CD4-positive, alpha-beta T cell treated with Interleukin-4 for 1 hour (primary cell): ENCODE measurements at regions not wholly inside any gene's neighbourhood (a gene's known extent, or its start where the extent isn't known, plus 50 kb on each side); places are given as distances from the start of the nearest gene placed in this dataset.
"Not testable (repeated sequence)": the region's sequence is repeated elsewhere in the genome, so short reads cannot be mapped to it uniquely, and the experiment has no call there.

Source experiments
- DNase-seq, 2 donors: peaks; one replicate each; pipeline ENCODE4 v3.0.0-alpha.2; 2020 to 2022

DNA sequence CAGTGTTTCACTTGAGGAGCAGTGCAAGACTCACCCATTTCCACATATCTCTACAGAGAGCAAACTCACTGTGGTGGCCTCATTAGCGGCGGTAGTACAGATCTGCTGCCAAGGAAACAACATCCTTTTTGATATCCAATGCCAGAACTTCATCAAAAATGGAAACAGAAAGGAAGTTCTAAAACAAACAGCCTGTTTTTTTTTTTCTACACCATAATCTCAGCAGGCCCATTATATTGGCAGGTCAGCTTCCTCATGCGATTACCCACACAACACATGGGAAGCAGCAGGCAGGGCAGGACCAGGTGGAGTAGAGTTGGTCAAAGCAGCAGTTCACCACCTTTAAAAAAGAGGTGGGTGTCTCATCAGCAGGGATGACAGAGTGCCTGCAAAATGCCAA lies 678.9 kb upstream of the CELF4 start:
- DNase-seq, result no peak

DNA sequence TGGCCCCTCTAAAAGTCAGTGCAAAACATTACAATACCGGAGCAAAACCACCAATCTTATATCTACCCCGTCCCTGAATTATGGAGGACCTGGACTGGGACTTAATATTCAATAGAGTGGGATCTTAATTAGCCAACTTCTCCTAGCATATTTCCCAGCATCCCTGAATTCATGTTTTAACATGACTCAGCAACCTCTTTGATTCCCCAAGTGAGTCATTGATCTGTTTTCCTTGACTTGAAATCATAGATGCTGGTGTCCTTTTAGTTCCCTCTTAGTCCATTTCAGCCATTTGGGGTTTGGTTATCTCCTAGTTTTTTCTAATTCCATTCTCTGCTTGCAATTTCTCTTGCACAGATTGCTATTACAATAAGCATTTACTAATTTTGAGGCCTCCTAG lies 677.7 kb upstream of the CELF4 start:
- no peak for DNase-seq

DNA sequence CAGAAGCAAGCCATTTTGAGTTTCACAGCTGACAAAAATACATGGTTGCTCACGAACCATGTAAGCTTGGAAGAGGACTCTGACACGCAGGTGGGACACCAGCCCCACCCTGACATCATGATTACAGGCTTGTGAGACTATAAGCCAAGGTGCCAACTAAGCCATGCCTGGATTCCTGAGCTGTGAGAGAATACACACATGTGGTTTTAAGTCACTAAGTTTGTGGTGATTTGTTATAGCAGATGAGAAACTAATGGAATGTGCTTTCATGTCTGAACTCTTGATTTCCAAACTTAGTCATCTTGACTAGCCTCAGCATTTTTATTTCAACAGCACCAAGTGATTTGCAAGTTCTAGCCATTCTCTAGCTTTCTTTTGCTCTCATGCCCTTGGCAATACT lies 676.1 kb upstream of the CELF4 start:
- DNase-seq, result no peak

DNA sequence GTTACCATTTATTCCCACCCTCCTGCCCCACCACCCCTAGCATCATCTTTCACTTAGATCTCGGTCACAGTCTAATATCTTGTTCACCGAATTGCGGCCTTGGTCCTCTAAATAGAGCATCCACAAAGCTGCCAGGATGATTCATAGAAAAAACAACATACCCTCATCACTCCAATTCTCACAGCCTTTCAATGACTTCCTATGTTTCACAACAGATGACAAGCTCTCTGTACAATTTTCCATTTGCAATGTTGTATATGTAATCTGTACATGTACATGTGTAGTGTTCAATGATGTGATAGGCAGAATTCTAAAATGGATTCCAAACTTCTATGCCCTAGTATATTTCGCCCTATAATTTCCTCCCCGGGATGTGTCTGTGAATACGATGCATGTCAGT lies 675.6 kb upstream of the CELF4 start:
- no peak for DNase-seq

DNA sequence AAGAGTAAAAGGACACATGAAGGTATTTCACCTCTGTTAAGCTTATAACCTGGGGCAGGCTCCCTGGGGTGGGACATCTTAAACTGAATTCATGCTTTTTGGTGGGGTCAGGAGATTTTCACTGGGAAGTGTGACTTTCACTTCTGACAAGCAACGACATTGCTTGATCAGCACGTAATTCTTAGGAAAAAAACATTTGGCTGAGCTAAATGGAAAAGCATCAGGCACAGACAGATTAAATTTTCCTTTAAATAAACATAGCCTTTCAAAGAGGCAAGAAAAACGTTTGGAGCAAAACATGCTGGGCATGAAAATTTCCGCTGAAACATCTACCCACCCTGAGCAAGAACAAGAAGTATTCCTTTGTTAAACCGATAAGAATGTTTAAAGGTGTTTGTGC lies 674.0 kb upstream of the CELF4 start:
- no peak for DNase-seq

DNA sequence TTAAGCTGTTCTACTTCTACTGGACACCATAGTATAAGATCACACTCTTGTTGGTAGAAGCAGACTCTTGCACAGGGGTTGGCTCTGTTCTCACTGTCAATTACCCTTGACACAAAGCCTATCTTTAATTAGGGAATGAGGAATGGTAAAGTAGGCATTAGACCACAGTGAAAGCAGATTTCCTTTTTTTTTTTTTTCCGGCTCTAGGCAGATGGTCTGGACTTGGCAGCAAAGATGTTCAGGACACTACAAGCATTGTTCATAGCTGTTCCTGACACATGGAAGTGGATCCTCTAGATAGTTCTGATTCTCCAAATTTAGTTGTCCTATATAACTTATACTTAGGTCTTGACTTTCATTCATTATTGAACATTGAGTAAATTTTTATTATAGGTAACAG lies 672.2 kb upstream of the CELF4 start:
- no peak for DNase-seq

DNA sequence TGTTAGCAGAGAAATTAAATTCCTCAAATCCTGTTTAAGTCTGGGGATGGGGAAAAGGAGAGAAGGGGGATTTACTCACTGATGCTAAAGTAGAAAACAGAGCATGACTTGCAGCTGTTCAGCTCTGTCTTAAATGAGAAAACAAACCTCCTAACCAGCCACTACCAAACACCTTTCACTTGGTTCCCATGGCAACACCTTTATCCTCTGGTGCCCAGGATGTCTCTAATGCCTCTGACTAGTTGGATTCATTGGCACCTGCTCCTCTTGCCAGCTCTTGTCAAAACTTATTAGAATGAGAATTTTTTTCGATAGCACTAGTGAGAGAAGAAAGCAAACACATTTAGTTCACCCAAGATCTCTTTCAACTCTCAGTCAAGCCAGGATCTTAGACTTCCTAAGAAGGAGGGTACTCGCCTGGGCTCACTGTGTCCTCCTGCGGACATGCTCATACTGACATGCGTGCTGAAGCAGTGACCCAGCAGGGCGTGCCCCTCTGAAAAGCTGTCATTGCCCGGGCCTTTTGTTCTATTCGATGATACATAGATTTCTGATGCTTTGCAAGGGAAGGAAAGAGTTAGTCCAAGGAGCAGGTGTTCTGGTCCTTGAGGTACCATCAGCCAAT lies 656.0 kb upstream of the CELF4 start:
- no peak for DNase-seq

DNA sequence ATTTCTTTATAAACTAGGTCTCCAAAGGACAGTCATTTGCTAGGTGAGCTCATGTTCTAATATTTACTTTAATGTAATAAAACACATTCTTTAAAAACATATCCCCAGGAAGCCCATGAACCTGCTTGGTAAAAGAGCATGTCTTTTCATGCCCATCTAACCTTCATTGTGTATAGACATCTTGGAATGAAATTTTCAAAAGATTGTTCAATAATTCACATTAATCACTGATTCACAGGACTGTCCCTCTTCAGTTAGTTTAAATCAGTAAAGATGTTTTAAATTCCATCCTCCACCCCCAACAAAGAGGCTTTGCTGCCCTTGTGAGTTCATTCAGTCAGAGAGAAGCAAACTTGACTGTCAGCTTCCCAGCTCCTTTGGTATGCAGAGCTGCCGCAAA lies 633.4 kb upstream of the CELF4 start:
- no peak for DNase-seq

DNA sequence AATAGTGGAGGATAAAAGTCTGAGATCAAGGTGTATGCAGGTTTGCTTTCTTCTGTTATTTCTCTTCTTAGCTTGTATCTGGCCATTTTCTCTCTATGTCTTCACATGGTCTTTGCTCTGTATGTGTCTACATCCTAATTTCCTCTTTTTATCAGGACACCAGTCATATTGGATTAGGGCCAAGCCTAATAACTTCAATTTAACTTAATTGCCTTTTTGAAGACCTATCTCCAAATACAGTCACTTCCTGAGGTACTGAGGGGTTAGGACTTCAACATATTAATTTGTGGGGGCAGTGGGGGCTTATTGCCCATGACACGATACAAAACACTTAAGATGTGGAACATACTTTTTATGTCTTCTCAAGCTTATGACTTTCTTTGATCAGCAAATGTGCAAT lies 632.9 kb upstream of the CELF4 start:
- DNase-seq, result no peak

DNA sequence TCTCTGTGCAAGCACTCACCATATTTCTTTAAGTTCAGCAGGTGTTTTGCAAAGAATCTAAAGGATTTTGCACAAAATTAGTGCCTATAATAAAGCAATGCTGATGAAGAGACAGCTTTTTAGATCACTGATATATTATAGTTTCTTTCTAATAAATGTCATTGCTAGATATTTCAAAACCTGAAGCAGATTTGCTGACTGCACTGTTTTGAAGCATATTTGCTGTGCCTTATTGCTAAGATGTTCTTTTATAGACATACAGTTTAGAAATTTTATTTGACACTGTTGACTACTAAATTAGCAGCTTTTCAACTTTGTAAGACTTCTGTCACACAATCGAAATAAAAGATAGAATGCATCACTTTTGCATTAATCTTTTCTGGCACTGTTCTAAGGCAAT lies 620.9 kb upstream of the CELF4 start:
- DNase-seq, result no peak

DNA sequence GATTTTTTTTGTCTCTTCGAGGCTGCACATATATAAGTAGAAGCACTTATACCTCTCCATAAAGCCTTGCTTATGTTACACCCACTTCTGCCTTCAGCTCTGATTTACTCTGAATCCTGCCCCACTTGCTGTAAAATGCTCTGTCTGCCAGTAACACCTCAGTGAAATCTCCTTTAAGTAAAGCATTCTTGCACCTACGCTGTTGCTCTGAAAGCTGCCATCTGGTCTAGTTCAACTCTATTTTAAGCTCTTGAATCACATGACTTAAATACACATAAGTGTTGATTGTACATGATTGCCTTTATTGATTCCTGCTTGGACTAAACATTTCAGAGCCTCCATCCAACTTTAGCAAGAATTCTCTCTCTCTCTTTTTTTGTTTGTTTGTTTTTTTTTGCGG lies 609.0 kb upstream of the CELF4 start:
- DNase-seq, result no peak

DNA sequence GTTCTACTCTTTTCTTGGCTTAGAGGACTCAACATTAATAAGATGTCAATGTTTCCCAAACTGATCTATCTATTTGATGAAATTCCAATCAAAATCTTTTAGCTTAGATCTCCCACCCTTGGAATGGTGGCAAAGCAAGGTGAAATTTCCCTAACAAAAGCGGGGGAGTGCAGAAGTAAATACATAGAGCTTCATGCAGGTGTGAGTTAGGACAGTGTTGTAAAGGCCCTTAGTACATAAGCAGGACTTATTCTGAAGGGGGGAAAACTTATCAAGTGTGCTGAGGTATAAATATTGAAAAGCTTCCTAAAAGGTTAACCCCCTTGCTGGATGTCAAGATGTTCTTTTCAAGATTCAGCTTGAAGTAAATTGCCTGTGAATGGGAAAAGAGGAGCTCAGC lies 608.6 kb upstream of the CELF4 start:
- no peak for DNase-seq

DNA sequence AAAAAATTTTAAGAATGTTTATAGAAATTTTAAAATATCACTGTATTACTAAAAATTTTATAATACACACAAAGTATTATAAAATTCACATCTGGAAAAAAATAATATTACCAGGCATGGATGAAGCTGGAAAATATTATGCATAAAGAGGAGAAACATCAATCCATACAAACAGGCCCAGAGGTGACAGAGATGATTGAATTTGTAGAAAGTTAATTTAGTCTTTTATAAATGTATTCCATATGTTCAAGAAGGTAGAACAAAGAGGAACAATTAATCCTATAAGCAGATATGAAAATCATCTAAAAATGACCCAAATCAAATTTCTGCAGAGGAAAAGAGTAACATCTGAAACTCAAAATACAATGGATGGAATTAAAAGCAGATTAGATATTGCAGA lies 605.2 kb upstream of the CELF4 start:
- DNase-seq, result no peak

DNA sequence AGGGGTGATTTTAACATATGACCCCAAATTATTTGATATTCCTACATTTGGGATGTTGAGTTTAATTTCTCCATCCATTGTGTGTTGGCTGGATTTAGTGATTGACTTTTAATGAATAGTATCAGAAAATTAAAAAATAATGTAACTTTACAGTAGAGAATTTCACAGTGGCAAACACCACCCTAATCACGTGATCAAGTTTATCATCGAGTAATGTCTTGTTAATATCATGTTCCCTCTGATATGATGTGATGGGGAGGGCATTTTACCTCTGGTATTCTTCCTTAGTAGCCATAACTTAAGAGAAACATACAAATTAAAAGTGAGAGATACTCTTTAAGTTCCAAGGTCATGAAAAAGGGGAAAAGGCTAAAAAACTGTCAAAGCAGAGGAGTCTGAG lies 602.0 kb upstream of the CELF4 start:
- DNase-seq, result no peak

DNA sequence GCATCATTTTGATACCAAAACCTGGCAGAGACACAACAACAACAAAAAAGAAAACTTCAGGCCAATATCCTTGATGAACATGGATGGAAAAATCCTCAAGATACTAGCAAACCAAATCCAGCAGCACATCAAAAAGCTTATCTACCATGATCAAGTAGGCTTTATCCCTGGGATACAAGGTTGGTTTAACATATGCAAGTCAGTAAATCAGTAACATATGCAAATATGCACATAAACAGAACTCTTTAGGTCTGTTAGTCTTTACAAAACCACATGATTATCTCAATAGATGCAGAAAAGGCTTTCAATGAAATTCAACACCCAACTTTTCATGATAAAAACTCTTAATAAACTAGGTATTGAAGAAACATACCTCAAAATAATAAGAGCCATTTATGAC lies 587.5 kb upstream of the CELF4 start:
- not testable (repeated sequence) for DNase-seq

DNA sequence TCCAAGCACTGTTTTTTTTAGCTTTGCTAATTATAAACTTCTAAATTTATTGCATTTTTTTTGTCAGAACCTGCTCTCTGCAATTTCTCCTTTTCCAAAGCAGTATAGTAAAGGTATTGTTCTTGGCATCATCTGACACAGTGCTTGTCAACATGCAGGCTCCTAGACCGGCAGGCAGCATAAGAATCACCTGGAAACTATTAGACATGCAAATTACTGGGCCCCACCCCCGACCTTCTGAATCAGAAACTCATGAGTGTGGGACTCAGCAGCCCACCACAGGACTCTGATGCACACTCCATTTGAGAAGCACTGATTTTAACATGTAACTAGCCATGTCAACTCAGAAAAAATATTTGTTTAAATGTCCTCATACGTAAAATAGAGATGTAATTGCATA lies 551.1 kb upstream of the CELF4 start:
- DNase-seq, result no peak

DNA sequence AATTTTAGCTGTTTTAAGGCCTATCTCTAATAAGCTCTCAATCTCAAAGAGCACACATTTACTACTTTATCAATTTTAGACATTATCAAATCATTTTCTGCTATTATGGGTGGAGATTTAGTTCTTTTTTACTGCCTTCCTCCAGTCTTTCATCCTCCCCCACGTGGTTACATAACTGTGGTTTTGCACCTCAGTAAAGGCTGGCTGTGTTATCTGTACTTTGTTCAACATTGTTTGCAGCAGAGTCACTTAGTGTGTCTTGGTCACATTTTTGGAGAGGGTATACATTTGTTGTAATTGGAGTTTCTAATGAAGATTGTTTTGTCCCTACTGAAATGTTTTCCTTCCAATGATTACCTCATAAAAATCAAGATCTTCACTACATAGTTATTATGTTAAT lies 549.6 kb upstream of the CELF4 start:
- no peak for DNase-seq

DNA sequence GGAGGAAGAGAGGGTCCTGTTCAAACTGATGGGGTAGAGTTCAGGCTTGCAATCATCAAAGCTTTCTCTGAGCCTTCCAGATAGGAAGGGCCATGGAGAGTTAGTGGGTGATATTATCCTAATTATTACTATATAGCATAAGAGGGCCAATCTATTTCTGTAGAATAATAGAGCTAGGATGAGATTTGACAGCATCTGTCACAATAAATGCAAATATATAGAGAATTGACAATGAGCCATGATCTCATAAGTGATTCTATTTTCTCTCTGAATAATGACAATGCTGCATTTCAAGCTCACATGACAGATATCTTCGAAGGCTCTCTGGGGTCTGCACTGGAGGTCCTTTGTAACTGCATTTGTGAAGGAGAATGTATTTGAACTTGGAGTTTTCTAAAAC lies 521.9 kb upstream of the CELF4 start:
- no peak for DNase-seq

DNA sequence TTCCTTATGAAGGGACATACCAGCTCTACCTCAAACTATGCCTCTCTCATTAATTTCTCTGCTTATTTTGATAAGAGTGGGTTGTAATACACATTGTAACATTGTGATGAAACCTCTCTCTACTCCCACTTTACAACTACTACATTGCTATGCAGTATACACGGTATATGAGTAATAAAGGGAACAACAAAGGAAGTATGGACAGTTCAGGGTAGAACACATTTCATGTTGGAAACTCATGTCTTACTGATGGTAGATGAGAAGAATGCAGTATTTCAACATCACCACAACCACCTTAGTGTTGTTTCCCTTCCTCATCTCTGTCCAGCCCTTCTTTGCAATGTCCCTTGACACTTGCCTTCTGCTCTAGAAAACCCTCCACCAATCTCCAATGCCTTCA lies 515.9 kb upstream of the CELF4 start:
- no peak for DNase-seq

DNA sequence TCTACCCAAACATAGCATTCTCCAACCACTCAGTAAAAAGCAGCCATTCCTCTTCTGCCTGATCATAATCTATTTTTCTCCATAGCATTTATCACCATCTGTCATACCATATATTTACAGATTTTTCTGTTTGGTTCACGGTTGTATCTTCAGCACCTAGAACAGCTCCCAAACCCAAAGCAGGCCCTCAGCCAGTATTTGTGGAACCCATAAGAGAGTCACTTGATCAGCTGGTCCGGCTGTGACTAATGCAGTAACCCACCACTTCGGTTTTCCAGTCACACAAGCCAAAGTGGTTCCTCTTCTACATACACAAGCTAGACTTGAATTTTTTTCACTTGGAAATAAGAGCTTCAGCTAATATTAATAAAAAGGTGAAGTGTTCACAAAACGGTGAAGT lies 511.6 kb upstream of the CELF4 start:
- no peak for DNase-seq

DNA sequence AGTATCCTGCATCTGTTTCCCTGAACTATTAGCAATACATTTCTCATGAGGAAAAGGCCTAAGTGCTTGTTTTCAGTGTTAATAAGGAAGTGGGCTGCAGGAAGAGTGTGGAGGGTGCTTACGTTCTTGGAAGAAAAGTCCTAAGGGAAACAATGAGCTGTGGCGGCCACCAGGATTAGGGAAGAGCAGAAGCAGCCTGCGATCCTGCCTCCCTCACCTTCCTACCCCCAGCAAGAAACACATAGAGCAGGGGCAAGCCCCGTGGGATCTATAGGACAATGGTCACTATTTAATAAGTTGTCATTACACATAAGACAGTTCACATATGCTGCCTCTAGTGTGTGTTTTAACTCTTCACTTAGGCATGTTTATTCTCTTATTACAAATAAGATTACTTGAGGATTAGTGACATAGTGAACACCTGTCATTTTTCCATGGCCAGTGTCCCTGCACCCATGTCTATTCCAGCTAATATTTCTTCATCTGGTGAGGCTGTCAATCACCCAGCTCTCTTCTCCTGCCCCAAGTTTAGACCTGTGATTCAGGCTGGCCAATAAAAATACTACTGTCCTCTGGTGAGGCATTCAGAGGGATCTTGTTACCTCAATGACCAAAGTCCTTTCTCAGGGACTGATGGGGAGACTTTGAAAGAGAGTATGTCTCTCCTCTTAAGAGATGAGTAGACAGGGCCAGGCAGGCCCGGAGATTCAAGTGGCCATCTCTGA lies 510.9 kb upstream of the CELF4 start:
- DNase-seq, result no peak

DNA sequence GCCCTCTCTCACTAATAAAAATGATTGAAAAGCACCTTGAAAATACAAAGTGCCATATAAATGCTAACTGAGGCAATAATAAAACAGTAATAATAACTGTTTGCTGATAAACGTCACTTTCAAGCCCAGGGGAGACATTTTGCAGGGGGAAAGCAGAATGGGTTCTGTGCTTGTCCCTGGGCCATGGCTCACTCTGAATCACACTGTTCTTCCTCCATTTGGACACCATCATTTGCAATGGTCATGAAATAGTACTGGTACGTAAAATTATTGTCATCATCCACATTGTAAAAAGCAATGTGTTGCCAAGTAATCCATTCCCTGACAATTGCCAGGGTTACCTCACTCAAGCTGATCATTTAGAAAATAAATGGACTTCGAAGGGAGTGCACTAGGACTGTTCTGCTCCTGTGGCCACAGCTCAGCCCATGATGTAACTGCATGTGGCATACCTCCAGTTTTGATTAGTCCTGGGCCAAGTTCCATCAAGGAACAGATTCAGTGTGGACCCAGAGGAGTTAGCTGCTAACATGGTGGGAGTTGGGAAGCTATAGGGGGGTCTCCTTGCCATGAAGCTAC lies 508.8 kb upstream of the CELF4 start:
- no peak for DNase-seq

DNA sequence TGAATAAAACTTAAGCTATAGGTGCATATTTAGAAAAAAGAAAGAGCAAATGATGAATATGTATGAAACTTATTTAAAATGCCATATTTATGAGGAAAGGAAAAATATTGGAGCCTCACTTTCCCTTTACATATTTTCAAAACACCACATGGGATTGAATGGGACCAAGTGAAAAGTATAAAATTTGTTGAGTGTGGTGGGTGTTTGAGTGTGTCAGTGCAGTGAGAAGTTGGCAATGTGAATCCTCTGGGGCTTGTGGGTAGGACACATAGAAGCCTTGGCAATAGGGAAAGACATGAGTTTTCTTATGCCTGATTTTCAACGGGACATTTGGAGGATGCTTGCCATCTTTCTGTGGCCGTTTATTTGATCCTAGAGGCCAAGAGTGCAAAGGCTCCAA lies 502.2 kb upstream of the CELF4 start:
- DNase-seq, result no peak

DNA sequence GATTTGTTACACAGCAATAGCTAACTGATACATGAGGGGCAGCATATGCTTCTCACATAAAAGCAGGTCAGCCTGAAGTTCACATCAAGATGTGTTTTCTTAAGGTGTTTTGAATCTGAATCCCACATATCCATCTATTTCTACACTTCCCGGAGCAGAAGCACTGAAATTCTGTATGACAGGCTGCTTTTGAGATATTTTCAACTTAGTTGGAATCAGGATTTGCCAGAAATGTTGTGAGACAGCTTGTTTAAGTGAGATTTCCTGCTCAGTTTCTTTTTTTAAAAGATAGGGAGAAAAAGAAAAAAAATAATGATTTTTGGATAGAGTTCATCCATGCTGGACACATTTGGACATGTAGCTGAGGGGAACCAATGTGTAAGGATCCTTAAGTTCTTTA lies 501.5 kb upstream of the CELF4 start:
- DNase-seq, result no peak
